SK-N-SH (cell line): ENCODE measurements at regions not wholly inside any gene's neighbourhood (a gene's known extent, or its start where the extent isn't known, plus 50 kb on each side); places are given as distances from the start of the nearest gene placed in this dataset.

Source experiments
- CTCF ChIA-PET: fragments of 300-600, 350-600 bp; formaldehyde crosslinking; extraction: SDS; loops from one replicate; lab custom pipeline; 2021; lab: Yijun Ruan, JAX
- POLR2A ChIA-PET: fragments of 350-600 bp; sonication (Branson Sonifier 250); formaldehyde crosslinking; extraction: SDS; loops from one replicate; lab custom pipeline; 2020; ENCODE audit warnings: antibody characterized with exemption, inconsistent platforms; lab: Yijun Ruan, JAX
- DNase-seq: peaks from one replicate; pipeline ENCODE4 v3.0.0; 2012
- H2AFZ ChIP-seq: fragments of 200-600 bp; sonication (generic); 2 replicates; pipeline ENCODE4 v1.8.1; 2016; ENCODE audit warnings: antibody characterized with exemption, mild to moderate bottlenecking, low read depth
- H3F3A ChIP-seq: fragments of 200-600 bp; sonication (generic); replicated peaks from 2 replicates; pipeline ENCODE3; 2016; ENCODE audit warnings: antibody characterized with exemption, mild to moderate bottlenecking; ENCODE audit not compliant: insufficient read depth
- H3K27ac ChIP-seq, 2 experiments: fragments of 200-500 bp in 1 of 2; fragments of 200-600 bp in 1 of 2; sonication (Bioruptor generic) in 1 of 2; sonication (generic), shearing (Covaris generic) in 1 of 2; 2 replicates each; pipeline versions ENCODE4 v1.5.1 to v1.6.1; 2014 to 2016; ENCODE audit warnings: low read depth in 2 of 2, inconsistent platforms in 1 of 2, low read length in 1 of 2, mild to moderate bottlenecking in 1 of 2, mixed read lengths in 1 of 2
- H3K27me3 ChIP-seq: fragments of 200-600 bp; sonication (generic), shearing (Covaris generic); 2 replicates; pipeline ENCODE4 v1.6.1; 2016; ENCODE audit warnings: mixed run types; ENCODE audit not compliant: insufficient read depth
- H3K36me3 ChIP-seq, 2 experiments: fragments of 200-500 bp in 1 of 2; fragments of 200-600 bp in 1 of 2; sonication (Bioruptor generic) in 1 of 2; sonication (generic) in 1 of 2; replicated peaks in 1 of 2; 2 replicates each; pipeline versions ENCODE3 to v1.5.1; 2014 to 2016; ENCODE audit warnings: low read length in 1 of 2, mild to moderate bottlenecking in 1 of 2; ENCODE audit not compliant: insufficient read depth in 2 of 2, control insufficient read depth in 1 of 2
- H3K4me1 ChIP-seq, 2 experiments: fragments of 200-500 bp in 1 of 2; fragments of 200-600 bp in 1 of 2; sonication (Bioruptor generic) in 1 of 2; sonication (generic), shearing (Covaris generic) in 1 of 2; 2 replicates each; pipeline versions ENCODE4 v1.5.1 to v1.6.1; 2014 to 2016; ENCODE audit warnings: low read depth in 1 of 2, low read length in 1 of 2, mixed run types in 1 of 2; ENCODE audit not compliant: insufficient read depth in 2 of 2, control insufficient read depth in 1 of 2
- H3K4me2 ChIP-seq: fragments of 200-600 bp; sonication (generic), shearing (Covaris generic); 2 replicates; pipeline ENCODE4 v1.6.1; 2017; ENCODE audit warnings: mixed run types
- H3K4me3 ChIP-seq, 2 experiments: fragments of 200-500 bp in 1 of 2; fragments of 200-600 bp in 1 of 2; sonication (Bioruptor generic) in 1 of 2; sonication (generic), shearing (Covaris generic) in 1 of 2; 2 replicates each; pipeline versions ENCODE4 v1.5.1 to v1.8.1; 2014 to 2016; ENCODE audit warnings: low read depth in 2 of 2, inconsistent platforms in 1 of 2, low read length in 1 of 2, mild to moderate bottlenecking in 1 of 2, mixed read lengths in 1 of 2, moderate library complexity in 1 of 2
- H3K79me2 ChIP-seq: fragments of 200-600 bp; sonication (generic); 2 replicates; pipeline ENCODE4 v1.8.1; 2017; ENCODE audit warnings: mild to moderate bottlenecking; ENCODE audit not compliant: insufficient read depth
- H3K9ac ChIP-seq: fragments of 200-600 bp; sonication (generic); 2 replicates; pipeline ENCODE4 v1.6.1; 2017; ENCODE audit warnings: mixed run types
- H3K9me2 ChIP-seq: fragments of 200-600 bp; sonication (generic); 2 replicates; pipeline ENCODE4 v1.6.1; 2017; ENCODE audit warnings: mixed run types
- H3K9me3 ChIP-seq: fragments of 200-600 bp; sonication (generic); 2 replicates; pipeline ENCODE4 v1.6.1; 2017; ENCODE audit warnings: mixed run types, mild to moderate bottlenecking, moderate library complexity
- H4K20me1 ChIP-seq: fragments of 200-600 bp; sonication (generic); 2 replicates; pipeline ENCODE4 v1.6.1; 2017; ENCODE audit warnings: mild to moderate bottlenecking, mixed run types; ENCODE audit not compliant: insufficient read depth
- EP300 ChIP-seq, 2 experiments: IDR thresholded peaks; 2 replicates each; pipeline versions ENCODE4 v1.4.0 to v1.6.1; 2012; ENCODE audit warnings: borderline replicate concordance in 1 of 2, low read depth in 1 of 2, low read length in 1 of 2
- FOXM1 ChIP-seq: IDR thresholded peaks from 2 replicates; pipeline ENCODE4 v1.4.0; 2012; ENCODE audit warnings: low read depth, mild to moderate bottlenecking
- MAX ChIP-seq: IDR thresholded peaks from 2 replicates; pipeline ENCODE4 v1.4.0; 2012; ENCODE audit warnings: low read depth
- MXI1 ChIP-seq: IDR thresholded peaks from 2 replicates; pipeline ENCODE4 v1.6.1; 2012; ENCODE audit warnings: mild to moderate bottlenecking, low read depth, low read length, improper control_type of control experiment
- NFIC ChIP-seq: IDR thresholded peaks from 2 replicates; pipeline ENCODE4 v1.4.0; 2012; ENCODE audit warnings: borderline replicate concordance
- NRF1 ChIP-seq: IDR thresholded peaks from 2 replicates; pipeline ENCODE4 v1.6.1; 2012; ENCODE audit warnings: low read depth, mild to moderate bottlenecking, low read length
- RAD21 ChIP-seq: IDR thresholded peaks from 2 replicates; pipeline ENCODE4 v1.6.1; 2012; ENCODE audit warnings: mild to moderate bottlenecking, low read length
- RFX5 ChIP-seq: IDR thresholded peaks from 2 replicates; pipeline ENCODE4 v1.6.1; 2012; ENCODE audit warnings: mild to moderate bottlenecking, improper control_type of control experiment, low read length
- SIN3A ChIP-seq: IDR thresholded peaks from 2 replicates; pipeline ENCODE4 v1.6.1; 2012; ENCODE audit warnings: low read depth, mild to moderate bottlenecking, low read length, moderate library complexity, borderline replicate concordance
- SMC3 ChIP-seq: IDR thresholded peaks from 2 replicates; pipeline ENCODE4 v1.6.1; 2012; ENCODE audit warnings: low read depth, low read length, improper control_type of control experiment
- TCF12 ChIP-seq: IDR thresholded peaks from 2 replicates; pipeline ENCODE4 v1.4.0; 2012
- TEAD4 ChIP-seq: IDR thresholded peaks from 2 replicates; pipeline ENCODE4 v1.4.0; 2012; ENCODE audit warnings: mild to moderate bottlenecking, borderline replicate concordance; ENCODE audit not compliant: insufficient read depth
- USF1 ChIP-seq: IDR thresholded peaks from 2 replicates; pipeline ENCODE4 v1.4.0; 2012; ENCODE audit warnings: low read depth, borderline replicate concordance
- WGBS: methylation state at CpG from one replicate; pipeline ENCODE4 v1.1.6; 2017; ENCODE audit warnings: low lambda C conversion rate; 5-methylcytosine and 5-hydroxymethylcytosine counted together
- TF ChIP-seq, protein P1 (sequence below): IDR thresholded peaks from 2 replicates; pipeline ENCODE4 v1.4.0; 2012; ENCODE audit warnings: low read depth, borderline replicate concordance
- TF ChIP-seq, protein P2 (sequence below): fragments of 150-350 bp; IDR thresholded peaks from 2 replicates; pipeline ENCODE4 v1.6.1; 2017; ENCODE audit warnings: antibody characterized with exemption, low read length, low read depth, borderline replicate concordance
- TF ChIP-seq, protein P3 (sequence below): IDR thresholded peaks from 2 replicates; pipeline ENCODE4 v1.6.1; 2012; ENCODE audit warnings: mild to moderate bottlenecking, low read depth, low read length, moderate library complexity

DNA sequence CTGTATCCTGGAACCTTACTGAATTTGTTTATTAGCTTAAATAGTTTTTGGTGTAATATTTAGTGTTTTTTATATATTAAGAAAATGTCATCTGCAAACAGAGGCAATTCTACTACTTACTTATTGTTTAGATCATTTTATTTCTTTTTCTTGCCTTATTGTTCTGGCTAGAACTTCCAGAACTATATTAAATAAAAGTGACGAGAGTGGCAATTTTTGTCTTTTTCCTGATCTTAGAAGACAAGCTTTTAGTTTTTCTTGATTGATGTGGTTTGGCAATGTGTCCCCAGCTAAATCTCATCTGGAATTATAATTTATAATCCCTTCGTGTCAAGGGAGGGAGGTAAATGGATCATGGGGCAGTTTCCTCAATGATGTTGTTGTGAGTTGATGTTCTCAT is 857.8 kb downstream of the SLC6A15 start:
- WGBS, result 72% methylated on average over 2 of the region's 2 CpGs
- no peak overlapping the region for H3K4me3 ChIP-seq
- no peaks in the 10 kb centered on the region for H3K9me2 ChIP-seq
- TF ChIP-seq RAD21 (no peak), NFIC (no peak), SMC3 (no peak), USF1 (no peak), EP300 (IDR thresholded peaks at IDR 0.05; ENCODE audit: borderline replicate concordance in 1 of 2, low read depth in 1 of 2, low read length in 1 of 2) (no peak), MAX (no peak), NRF1 (no peak), SIN3A (no peak), FOXM1 (no peak), TCF12 (no peak), RFX5 (no peak), MXI1 (no peak), TEAD4 (no peak)
- TF ChIP-seq, protein P1, sequence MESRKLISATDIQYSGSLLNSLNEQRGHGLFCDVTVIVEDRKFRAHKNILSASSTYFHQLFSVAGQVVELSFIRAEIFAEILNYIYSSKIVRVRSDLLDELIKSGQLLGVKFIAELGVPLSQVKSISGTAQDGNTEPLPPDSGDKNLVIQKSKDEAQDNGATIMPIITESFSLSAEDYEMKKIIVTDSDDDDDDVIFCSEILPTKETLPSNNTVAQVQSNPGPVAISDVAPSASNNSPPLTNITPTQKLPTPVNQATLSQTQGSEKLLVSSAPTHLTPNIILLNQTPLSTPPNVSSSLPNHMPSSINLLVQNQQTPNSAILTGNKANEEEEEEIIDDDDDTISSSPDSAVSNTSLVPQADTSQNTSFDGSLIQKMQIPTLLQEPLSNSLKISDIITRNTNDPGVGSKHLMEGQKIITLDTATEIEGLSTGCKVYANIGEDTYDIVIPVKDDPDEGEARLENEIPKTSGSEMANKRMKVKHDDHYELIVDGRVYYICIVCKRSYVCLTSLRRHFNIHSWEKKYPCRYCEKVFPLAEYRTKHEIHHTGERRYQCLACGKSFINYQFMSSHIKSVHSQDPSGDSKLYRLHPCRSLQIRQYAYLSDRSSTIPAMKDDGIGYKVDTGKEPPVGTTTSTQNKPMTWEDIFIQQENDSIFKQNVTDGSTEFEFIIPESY, result no peak
- TF ChIP-seq, protein P2, sequence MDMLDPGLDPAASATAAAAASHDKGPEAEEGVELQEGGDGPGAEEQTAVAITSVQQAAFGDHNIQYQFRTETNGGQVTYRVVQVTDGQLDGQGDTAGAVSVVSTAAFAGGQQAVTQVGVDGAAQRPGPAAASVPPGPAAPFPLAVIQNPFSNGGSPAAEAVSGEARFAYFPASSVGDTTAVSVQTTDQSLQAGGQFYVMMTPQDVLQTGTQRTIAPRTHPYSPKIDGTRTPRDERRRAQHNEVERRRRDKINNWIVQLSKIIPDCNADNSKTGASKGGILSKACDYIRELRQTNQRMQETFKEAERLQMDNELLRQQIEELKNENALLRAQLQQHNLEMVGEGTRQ, result no peak
- TF ChIP-seq, protein P3, sequence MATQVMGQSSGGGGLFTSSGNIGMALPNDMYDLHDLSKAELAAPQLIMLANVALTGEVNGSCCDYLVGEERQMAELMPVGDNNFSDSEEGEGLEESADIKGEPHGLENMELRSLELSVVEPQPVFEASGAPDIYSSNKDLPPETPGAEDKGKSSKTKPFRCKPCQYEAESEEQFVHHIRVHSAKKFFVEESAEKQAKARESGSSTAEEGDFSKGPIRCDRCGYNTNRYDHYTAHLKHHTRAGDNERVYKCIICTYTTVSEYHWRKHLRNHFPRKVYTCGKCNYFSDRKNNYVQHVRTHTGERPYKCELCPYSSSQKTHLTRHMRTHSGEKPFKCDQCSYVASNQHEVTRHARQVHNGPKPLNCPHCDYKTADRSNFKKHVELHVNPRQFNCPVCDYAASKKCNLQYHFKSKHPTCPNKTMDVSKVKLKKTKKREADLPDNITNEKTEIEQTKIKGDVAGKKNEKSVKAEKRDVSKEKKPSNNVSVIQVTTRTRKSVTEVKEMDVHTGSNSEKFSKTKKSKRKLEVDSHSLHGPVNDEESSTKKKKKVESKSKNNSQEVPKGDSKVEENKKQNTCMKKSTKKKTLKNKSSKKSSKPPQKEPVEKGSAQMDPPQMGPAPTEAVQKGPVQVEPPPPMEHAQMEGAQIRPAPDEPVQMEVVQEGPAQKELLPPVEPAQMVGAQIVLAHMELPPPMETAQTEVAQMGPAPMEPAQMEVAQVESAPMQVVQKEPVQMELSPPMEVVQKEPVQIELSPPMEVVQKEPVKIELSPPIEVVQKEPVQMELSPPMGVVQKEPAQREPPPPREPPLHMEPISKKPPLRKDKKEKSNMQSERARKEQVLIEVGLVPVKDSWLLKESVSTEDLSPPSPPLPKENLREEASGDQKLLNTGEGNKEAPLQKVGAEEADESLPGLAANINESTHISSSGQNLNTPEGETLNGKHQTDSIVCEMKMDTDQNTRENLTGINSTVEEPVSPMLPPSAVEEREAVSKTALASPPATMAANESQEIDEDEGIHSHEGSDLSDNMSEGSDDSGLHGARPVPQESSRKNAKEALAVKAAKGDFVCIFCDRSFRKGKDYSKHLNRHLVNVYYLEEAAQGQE, result no peak
- no peaks in the 10 kb centered on the region for H3F3A ChIP-seq
- CTCF ChIA-PET, result no interaction called here
- H2AFZ ChIP-seq, result no peak overlapping the region; the same call in 1 of the 2 replicates
- no peaks in the 10 kb centered on the region for H4K20me1 ChIP-seq
- no peak overlapping the region for H3K4me2 ChIP-seq
- no peaks in the 10 kb centered on the region for H3K4me1 ChIP-seq
- POLR2A ChIA-PET, result no interaction called here
- no peaks in the 10 kb centered on the region for H3K36me3 ChIP-seq
- no peak for DNase-seq
- H3K27me3 ChIP-seq, result no peaks in the 10 kb centered on the region
- H3K79me2 ChIP-seq, result no peaks in the 10 kb centered on the region
- no peak overlapping the region for H3K9ac ChIP-seq
- H3K9me3 ChIP-seq, result no peaks in the 10 kb centered on the region
- no peak overlapping the region for H3K27ac ChIP-seq
